Right forelimb (tissue), 1 donor: ENCODE measurements at regions not wholly inside any gene's neighbourhood (a gene's known extent, or its start where the extent isn't known, plus 50 kb on each side); places are given as distances from the start of the nearest gene placed in this dataset.
"Not testable (repeated sequence)": the region's sequence is repeated elsewhere in the genome, so short reads cannot be mapped to it uniquely, and the experiment has no call there.

Source experiments
- DNase-seq: peaks from one replicate; pipeline ENCODE4 v3.0.0-alpha.2; 2018

- DNase-seq, result no peak
These were observed 728.8 kb downstream of the NR2F1-AS1 start for GRCh38 chr5:92852219-92852618.

GRCh38 chr5:92850886-92851285, 730.1 kb downstream of the NR2F1-AS1 start:
- DNase-seq, result no peak

DNA sequence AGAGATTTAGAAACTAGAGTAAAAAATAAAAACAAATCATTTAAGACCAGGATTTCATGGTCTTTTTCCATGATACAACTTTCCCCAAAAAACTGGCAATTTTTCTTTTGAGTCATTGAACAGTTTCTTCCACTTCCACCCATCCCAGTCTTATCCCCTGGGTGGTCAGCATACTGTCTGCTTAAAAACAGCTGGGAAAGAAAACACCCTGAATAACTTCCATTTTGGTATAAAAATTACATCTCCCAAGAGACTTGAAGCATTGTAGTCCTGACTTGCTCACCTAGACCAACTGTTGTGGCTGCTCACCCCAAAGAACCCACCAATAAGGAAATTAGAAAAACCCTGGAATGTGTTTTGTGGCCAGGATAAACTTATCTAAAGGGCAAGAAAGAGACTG, 731.3 kb downstream of the NR2F1-AS1 start:
- DNase-seq, result no peak

DNA sequence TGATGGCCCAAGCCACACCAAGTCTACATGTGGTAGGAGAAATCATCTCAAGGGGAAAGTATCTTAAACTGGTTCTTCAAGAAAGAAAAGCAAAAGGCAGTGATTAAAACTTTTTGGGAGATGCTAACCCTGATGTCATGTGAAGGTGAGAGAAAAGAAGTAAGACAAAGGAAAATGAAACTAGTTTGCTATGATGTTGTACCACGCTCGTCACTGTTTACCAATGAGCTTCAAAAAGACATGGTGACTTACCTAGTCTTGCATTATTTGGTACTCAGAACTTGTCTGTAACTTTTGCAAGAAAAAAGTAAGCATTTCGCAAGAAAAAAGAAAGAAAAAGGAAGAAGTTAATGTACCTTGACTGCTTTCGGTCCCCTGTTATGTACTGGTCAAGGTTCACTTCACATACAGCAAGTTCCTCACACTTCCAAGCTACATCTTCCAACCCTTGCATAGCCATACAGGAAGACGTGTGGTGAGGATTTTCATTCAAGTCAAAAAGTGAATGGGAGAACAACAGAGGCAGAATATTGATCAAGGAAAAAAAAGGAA, 739.3 kb downstream of the NR2F1-AS1 start:
- no peak for DNase-seq

GRCh38 chr5:92838253-92838652, 742.8 kb downstream of the NR2F1-AS1 start:
- no peak for DNase-seq

DNA sequence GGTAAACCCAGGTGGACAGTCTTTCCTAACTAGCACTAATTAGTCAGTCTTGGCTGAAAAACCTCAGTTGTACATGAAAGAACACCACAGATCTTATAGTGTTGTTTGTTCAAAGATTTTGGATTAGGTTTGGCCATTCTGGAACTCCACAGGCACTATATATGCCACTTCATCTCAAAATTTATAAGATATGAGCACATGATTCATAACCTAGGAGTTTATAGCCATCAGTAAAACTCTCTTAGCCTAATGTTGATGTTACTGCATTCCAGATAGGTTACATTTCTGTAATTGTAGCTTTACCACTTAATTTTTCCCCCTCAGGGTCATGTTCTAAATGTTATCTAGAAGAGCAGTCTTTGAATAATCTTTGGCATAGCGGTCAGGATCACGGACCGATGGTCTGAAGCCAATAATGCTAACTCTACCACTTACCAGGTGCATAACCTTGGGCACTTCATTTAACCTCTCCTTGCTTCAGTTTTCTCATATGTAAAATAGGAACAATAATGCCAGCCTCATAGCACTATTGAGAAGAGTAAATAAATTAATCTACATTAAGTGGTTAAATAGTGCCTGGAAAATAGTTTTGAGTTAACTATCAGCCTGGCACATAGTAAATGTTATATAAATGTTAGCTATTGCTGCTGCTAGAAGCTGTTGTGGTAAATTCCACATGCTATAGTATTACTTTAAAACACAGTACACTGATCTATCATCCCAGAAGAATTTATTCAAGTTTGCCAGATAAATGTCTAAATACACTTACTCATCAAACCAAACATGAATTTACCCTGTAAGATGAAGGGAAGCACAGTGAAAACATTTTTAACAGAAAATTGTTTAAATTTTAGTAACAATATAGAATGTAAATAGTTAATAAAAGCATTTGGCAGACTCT, 743.9 kb downstream of the NR2F1-AS1 start:
- no peak for DNase-seq

DNA sequence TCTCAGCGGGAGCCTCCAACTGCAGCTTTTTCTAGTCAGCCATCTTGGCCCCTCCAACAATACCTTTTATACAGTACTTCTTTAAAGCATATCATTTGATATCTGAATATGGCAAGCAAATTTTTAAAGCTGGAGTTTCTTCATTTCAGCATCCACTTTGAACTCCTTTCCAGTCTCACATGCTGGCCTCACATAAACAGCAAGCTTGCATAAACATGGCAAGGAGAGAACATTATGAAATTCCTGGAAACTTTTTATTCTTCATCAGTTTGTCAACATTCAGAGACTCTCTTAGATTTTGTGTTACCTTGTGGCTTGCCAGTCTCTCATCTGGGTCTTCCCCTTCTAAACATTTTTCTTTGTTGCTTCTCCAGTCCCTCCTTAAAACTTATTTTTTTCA, 745.3 kb downstream of the NR2F1-AS1 start:
- no peak for DNase-seq

DNA sequence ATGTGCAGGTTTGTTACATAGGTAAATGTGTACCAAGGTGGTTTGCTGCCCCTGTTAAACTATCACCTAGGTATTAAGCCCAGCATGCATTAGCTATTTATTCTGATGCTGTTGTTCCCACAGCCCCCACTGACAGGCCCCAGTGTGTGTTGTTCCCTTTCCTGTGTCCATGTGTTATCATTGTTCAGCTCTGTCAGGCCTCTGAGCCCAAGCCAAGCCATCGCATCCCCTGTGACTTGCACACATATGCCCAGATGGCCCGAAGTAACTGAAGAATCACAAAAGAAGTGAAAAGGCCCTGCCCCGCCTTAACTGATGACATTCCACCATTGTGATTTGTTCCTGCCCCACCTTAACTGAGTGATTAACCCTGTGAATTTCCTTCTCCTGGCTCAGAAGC, 757.5 kb downstream of the NR2F1-AS1 start:
- not testable (repeated sequence) for DNase-seq

DNA sequence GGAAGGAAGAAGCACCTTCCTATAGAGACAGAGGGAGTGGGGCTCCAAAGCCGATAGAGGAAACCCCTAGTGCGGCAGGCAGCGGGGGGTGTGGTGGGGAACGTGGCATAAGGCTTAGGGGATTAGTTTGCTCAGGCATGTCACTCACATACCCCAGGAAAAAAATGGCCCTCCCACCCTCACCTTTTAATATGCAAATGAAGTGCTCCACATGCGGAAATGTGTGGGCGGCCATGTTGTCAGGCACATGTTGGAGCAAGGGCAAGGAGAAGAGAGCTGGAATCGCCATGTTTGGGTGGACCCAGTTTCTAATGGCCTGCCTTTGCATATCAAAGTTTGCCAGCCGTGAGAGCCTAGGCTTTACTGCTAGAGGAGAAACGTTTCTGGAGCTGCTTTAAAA, 758.8 kb downstream of the NR2F1-AS1 start:
- no peak for DNase-seq

DNA sequence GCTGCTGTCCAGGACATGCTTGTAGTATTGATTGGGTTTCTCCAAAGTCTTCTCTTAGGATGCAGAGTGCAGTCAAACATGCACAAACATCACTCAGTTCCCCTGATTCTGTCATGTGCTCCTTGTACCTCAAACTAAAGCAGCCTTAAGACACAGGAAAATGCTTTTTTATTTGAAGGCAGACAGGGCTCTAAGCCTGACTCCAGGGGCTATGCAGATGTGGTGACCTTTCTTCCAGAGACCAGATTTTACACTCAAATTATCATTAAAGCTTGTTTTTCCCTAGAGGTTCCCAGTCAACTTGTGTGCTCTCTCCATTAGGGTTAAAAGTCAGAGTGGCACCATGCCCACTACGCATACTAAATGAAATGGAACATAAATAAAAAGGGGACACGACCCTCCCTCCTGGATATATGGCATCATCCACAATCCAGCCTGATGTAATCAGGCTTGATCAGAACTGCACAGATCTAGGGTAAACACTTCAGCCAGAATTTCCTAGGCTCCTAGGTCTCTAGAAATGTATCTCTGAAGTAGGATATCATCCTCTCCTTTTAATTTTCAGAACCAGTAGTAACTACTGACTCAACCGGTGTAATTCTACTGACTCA, 771.1 kb downstream of the NR2F1-AS1 start:
- no peak for DNase-seq

GRCh38 chr5:92808474-92808873, 772.5 kb downstream of the NR2F1-AS1 start:
- no peak for DNase-seq

GRCh38 chr5:92807085-92807484, 773.9 kb downstream of the NR2F1-AS1 start:
- DNase-seq, result no peak

DNA sequence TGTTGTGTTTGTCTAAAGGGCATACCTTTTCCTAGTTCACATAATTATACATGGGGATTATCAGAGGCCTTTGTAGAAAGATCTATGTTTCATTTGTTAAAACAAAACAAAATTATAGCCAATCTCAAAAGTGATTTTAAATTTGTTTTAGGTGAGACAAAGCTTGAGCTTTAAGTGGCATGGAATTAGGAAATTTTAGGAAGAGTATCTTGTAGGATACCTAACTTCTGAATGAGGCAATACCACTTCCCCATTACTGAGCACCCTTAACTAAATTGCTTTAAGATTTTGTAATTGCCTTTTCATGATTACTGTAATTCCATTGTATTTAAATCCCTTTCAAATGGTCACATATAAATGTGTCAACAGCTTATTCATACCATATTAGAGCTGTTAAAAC, 775.6 kb downstream of the NR2F1-AS1 start:
- no peak for DNase-seq

DNA sequence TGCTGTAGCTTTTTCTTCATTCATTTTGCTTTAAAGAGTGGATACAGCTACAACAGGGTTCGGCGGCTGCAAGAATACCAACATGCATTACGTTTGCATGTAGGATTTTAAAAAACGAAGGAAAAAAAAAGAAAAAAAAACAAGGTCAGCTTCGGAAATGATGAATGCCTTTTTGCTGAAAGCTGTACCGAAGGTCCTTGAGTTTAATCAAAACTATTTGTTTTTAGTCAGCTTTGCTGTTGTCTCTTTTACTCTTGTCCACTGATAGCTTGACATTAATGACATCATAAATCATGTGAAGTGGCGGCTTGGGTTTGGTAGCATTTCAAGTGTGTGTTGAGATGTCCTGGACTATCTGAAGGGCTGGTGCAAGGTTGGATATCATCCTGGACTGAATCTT, 779.1 kb downstream of the NR2F1-AS1 start:
- DNase-seq, result no peak

DNA sequence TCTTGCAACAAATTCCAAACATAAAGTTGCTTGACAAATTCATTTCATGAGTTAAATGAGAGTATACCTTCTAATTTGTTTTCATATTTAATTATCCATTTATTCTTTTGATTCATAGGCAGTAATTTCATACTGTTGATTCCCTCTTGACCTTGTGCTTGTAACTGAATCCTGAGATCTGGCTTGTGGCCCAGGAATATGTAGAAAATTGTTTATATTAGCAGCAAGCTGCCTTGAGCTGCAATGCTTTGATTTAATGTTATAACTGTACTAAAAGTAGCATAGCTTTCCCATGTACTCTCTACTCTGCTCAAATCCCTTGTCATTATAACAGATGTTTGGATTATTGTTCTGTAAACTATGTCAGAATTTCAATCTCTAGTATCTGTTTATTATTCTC, 780.7 kb downstream of the NR2F1-AS1 start:
- no peak for DNase-seq

DNA sequence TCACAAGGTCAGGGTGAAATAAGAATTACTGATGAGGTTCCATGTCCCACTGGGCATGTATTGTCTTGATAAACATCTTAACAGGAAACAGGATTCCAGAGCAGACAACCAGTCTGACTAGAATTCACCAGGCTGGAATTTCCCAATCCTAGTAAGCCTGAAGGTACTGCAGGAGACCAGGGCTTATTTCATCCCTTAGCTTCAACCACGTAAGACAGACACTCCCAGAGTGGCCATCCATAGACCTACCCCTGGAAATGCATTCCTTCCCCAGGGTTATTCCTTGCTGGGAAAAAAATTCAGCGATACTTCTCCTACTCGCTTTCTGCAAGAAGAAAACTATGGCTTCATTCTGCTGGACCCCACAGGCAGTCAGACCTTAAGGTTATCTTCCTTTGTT, 785.4 kb downstream of the NR2F1-AS1 start:
- DNase-seq, result no peak

DNA sequence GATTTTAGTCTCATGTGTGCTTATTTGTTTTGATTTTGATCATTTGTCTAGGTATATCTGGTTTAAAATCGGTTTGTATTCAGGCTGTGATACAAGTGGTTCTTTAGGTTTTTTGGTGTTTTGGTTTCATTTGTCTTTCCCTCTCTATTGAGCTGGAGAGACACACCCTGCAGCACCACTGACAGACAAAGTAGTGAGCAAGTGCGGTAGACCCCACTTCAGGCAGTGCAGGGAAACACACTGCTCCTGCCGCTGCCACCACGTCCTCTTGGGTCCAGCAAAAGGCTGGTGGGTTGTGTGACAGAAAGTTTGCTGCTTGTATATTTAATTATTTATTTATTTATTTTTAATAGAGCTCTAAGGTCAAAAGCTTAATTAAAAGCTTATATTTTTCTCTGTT, 801.0 kb downstream of the NR2F1-AS1 start:
- no peak for DNase-seq

GRCh38 chr5:92779536-92779935, 801.5 kb downstream of the NR2F1-AS1 start:
- DNase-seq, result no peak

GRCh38 chr5:92778261-92778660, 802.8 kb downstream of the NR2F1-AS1 start:
- DNase-seq, result no peak

DNA sequence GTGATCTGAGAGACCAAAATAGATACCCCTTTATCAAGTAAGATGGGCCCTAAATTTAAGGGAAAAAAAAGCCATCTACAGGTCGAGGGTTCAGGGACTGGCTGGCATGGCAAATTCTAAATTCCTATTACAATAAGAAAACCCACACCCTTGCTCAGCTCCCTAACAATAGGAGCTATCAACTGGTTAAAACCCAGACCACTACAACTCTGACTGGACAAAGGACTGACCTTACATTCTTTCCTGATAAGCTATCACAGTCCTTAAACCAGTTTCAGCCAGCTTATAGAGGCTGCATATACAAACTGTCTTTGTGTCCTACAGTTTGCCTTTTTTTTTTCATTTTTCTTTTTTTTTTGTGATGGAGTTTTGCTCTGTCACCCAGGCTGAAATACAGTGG, 803.6 kb downstream of the NR2F1-AS1 start:
- no peak for DNase-seq

GRCh38 chr5:92775711-92776615, 805.1 kb downstream of the NR2F1-AS1 start:
- DNase-seq, result no peak

DNA sequence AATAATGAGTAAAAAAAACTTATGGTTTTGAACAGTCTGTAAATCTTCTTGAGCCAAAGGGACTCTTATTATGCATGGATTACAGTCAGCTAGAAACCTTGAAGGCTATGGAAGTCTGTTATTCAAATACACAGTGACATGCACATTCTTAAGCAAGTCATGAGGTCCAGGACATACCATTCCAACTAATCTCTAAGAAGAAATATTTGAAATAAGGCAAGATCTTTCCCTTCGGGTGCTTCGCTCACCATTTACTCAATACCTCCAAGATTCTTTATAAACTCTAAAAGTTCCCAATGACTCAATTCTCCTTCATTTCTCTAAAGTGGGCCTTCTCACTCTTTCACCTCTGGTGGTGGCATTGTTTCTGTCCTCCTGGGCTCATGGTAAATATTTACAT, 811.0 kb downstream of the NR2F1-AS1 start:
- DNase-seq, result no peak

- no peak for DNase-seq
These were observed 819.4 kb downstream of the NR2F1-AS1 start for GRCh38 chr5:92761585-92761984.
